IPS-NIHi11 (cell line): ENCODE measurements at regions not wholly inside any gene's neighbourhood (a gene's known extent, or its start where the extent isn't known, plus 50 kb on each side); places are given as distances from the start of the nearest gene placed in this dataset.

ENCODE experiments used
- DNase-seq: peaks from one replicate; pipeline ENCODE4 v3.0.0; 2012; ENCODE audit warnings: mixed read lengths, low spot score

- DNase-seq: peak; percentile 61
Observed at GRCh38 chr15:62807539-62808130, 234.9 kb upstream of the TPM1 start.

GRCh38 chr15:62809115-62809967 is 233.2 kb upstream of the TPM1 start:
- DNase-seq: no peak

- no peak for DNase-seq
Observed at GRCh38 chr15:62809968-62810260, 232.6 kb upstream of the TPM1 start.

GRCh38 chr15:62812515-62812835 is 230.1 kb upstream of the TPM1 start:
- DNase-seq: no peak

- DNase-seq: no peak
Observed at GRCh38 chr15:62816342-62817069, 226.0 kb upstream of the TPM1 start.

GRCh38 chr15:62818691-62819090 is 223.9 kb upstream of the TPM1 start:
- DNase-seq: no peak

- DNase-seq: no peak
Observed at GRCh38 chr15:62821384-62822131, 221.0 kb upstream of the TPM1 start.

- no peak for DNase-seq
Observed at GRCh38 chr15:62822228-62822627, 220.3 kb upstream of the TPM1 start.

GRCh38 chr15:62823561-62823960 is 219.0 kb upstream of the TPM1 start:
- no peak for DNase-seq

- DNase-seq: no peak
Observed at GRCh38 chr15:62824111-62825015, 218.2 kb upstream of the TPM1 start.

- no peak for DNase-seq
Observed at GRCh38 chr15:62825191-62825590, 217.4 kb upstream of the TPM1 start.

GRCh38 chr15:62826561-62826960 is 216.0 kb upstream of the TPM1 start:
- DNase-seq: no peak

GRCh38 chr15:62828364-62828763 is 214.2 kb upstream of the TPM1 start:
- DNase-seq: no peak

- DNase-seq: no peak
Observed at GRCh38 chr15:62832231-62832630, 210.3 kb upstream of the TPM1 start.

GRCh38 chr15:62833646-62834045 is 208.9 kb upstream of the TPM1 start:
- no peak for DNase-seq

GRCh38 chr15:62834686-62835329 is 207.7 kb upstream of the TPM1 start:
- no peak for DNase-seq

- DNase-seq: no peak
Observed at GRCh38 chr15:62835351-62835750, 207.2 kb upstream of the TPM1 start.

- no peak for DNase-seq
Observed at GRCh38 chr15:62835762-62836161, 206.8 kb upstream of the TPM1 start.

GRCh38 chr15:62840526-62841268 is 201.8 kb upstream of the TPM1 start:
- DNase-seq: no peak

- DNase-seq: no peak
Observed at GRCh38 chr15:62841269-62841628, 201.3 kb upstream of the TPM1 start.
